HFFc6 (cell line): ENCODE measurements at regions not wholly inside any gene's neighbourhood (a gene's known extent, or its start where the extent isn't known, plus 50 kb on each side); places are given as distances from the start of the nearest gene placed in this dataset.

Source experiments
- DNase-seq: peaks from one replicate; pipeline ENCODE4 v3.0.0-alpha.2; 2018
- H3K27ac Mint-ChIP-seq: 2 replicates; pipeline ENCODE4 v1.8.0; 2020; ENCODE audit warnings: mild to moderate bottlenecking, mixed read lengths
- H3K27me3 Mint-ChIP-seq: 2 replicates; pipeline ENCODE4 v1.8.0; 2021; ENCODE audit warnings: mild to moderate bottlenecking, moderate library complexity, mixed read lengths; ENCODE audit not compliant: insufficient read depth
- H3K36me3 Mint-ChIP-seq: 2 replicates; pipeline ENCODE4 v1.8.0; 2021; ENCODE audit warnings: low read depth, mixed read lengths
- H3K4me1 Mint-ChIP-seq: 2 replicates; pipeline ENCODE4 v1.8.0; 2020; ENCODE audit warnings: low read depth, mixed read lengths
- H3K4me3 Mint-ChIP-seq: 2 replicates; pipeline ENCODE4 v1.8.0; 2020; ENCODE audit warnings: mild to moderate bottlenecking, moderate library complexity, mixed read lengths
- H3K9me3 Mint-ChIP-seq: 2 replicates; pipeline ENCODE4 v1.8.0; 2020; ENCODE audit warnings: mild to moderate bottlenecking, mixed read lengths
- TF ChIP-seq, protein P1 (sequence below): fragments of 200-600 bp; sonication (generic); IDR thresholded peaks from 2 replicates; pipeline ENCODE4 v1.5.0; 2021; ENCODE audit warnings: antibody characterized with exemption, mild to moderate bottlenecking

GRCh38 chr5:124370601-124371000 lies 375.8 kb downstream of the ZNF608 start:
- no peaks in the 10 kb centered on the region for H3K4me1 Mint-ChIP-seq
- no peak overlapping the region for H3K4me3 Mint-ChIP-seq
- H3K27ac Mint-ChIP-seq = no peak overlapping the region
- H3K9me3 Mint-ChIP-seq = 0 out of 2 replicates have a peak, but pooled peaks cover 10% of the 10 kb centered on the region
- TF ChIP-seq, protein P1, sequence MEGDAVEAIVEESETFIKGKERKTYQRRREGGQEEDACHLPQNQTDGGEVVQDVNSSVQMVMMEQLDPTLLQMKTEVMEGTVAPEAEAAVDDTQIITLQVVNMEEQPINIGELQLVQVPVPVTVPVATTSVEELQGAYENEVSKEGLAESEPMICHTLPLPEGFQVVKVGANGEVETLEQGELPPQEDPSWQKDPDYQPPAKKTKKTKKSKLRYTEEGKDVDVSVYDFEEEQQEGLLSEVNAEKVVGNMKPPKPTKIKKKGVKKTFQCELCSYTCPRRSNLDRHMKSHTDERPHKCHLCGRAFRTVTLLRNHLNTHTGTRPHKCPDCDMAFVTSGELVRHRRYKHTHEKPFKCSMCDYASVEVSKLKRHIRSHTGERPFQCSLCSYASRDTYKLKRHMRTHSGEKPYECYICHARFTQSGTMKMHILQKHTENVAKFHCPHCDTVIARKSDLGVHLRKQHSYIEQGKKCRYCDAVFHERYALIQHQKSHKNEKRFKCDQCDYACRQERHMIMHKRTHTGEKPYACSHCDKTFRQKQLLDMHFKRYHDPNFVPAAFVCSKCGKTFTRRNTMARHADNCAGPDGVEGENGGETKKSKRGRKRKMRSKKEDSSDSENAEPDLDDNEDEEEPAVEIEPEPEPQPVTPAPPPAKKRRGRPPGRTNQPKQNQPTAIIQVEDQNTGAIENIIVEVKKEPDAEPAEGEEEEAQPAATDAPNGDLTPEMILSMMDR = no peak
- no peaks in the 10 kb centered on the region; the same call in 1 of the 2 replicates for H3K27me3 Mint-ChIP-seq
- H3K36me3 Mint-ChIP-seq = no peaks in the 10 kb centered on the region
- no peak for DNase-seq

DNA sequence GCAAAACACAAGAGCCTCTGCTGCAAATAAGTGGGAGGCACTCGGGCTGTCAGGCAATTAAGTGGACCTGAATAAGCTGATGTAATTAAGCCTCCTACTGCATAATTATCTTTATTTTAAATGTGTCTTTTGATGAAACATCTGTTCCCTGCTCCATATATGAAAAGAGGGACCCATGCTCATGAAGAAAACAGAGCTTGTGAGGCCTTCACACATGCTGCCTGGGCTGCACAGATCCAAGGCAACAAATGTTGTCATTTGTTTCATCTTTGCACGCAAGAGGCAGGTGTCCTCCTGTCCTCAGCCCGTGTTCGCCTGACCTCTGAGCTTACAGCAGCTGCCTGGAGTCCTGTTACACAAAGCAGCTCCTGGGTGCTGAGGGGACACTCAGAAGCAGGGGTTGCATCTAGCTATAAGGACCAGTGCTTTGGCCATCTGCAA lies 381.1 kb downstream of the ZNF608 start:
- H3K4me3 Mint-ChIP-seq = no peak overlapping the region
- DNase-seq = no peak
- no peak overlapping the region for H3K27ac Mint-ChIP-seq
- no peaks in the 10 kb centered on the region for H3K36me3 Mint-ChIP-seq
- peaks cover 17% of the 10 kb centered on the region for H3K9me3 Mint-ChIP-seq
- no peaks in the 10 kb centered on the region for H3K4me1 Mint-ChIP-seq
- H3K27me3 Mint-ChIP-seq = no peaks in the 10 kb centered on the region
- TF ChIP-seq, protein P1 = no peak

GRCh38 chr5:124355928-124356327 lies 390.5 kb downstream of the ZNF608 start:
- Mint-ChIP-seq H3K9me3 (peaks cover 15% of the 10 kb centered on the region), H3K27me3 (0 out of 2 replicates have a peak, but pooled peaks cover 2% of the 10 kb centered on the region), H3K27ac (no peak overlapping the region), H3K4me1 (no peaks in the 10 kb centered on the region), H3K36me3 (peaks cover 5% of the 10 kb centered on the region; the same call in 1 of the 2 replicates), H3K4me3 (no peak overlapping the region)
- DNase-seq = no peak
- TF ChIP-seq, protein P1 = no peak

GRCh38 chr5:124353016-124353415 lies 393.4 kb downstream of the ZNF608 start:
- Mint-ChIP-seq H3K9me3 (peaks cover 4% of the 10 kb centered on the region; the same call in 1 of the 2 replicates), H3K4me3 (no peak overlapping the region), H3K36me3 (no peaks in the 10 kb centered on the region), H3K27me3 (0 out of 2 replicates have a peak, but pooled peaks cover 2% of the 10 kb centered on the region), H3K27ac (no peak overlapping the region), H3K4me1 (no peaks in the 10 kb centered on the region)
- TF ChIP-seq, protein P1 = no peak
- no peak for DNase-seq

DNA sequence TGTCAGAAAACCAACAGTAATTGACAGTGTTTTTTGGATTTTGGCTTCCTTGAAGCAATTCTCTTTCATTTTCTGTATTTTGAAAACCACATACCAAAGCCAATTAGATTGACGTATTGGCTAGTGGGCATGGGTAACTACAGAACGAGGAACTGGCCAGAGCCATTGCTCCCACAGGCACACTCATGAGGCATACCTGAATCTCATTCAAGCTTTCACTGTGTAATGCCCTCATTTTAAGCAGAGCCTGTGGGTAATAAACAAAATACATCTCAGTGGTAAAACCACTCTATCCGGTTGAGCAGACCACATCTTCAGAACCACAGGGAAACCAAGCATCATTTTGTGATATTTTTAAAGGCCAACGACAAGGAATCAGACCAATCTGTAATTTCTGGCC lies 394.1 kb downstream of the ZNF608 start:
- Mint-ChIP-seq H3K27me3 (0 out of 2 replicates have a peak, but pooled peaks cover 2% of the 10 kb centered on the region), H3K9me3 (peaks cover 2% of the 10 kb centered on the region; the same call in 1 of the 2 replicates), H3K4me3 (no peak overlapping the region), H3K36me3 (no peaks in the 10 kb centered on the region), H3K4me1 (no peaks in the 10 kb centered on the region), H3K27ac (no peak overlapping the region)
- DNase-seq = no peak
- TF ChIP-seq, protein P1 = no peak

DNA sequence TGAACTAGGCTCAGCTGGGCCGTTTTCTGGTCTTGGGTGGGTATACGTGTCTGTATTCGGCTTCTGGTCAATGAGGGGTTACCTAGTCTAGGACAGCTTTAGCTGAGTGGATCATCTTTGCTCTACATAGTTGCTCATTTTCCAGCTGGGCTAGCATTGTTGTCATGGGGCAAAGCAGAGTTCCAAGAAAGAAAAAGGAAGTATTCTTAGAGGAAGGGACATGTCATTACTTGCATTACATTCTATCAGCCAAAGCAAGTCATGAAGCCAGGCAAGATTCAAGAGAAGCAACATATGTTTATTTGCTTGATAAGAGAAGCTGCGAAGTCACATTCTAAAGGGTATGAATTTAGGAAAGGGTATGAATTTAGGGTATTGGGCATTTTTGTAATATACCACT lies 396.5 kb downstream of the ZNF608 start:
- H3K4me1 Mint-ChIP-seq = no peaks in the 10 kb centered on the region
- H3K4me3 Mint-ChIP-seq = no peak overlapping the region
- H3K27me3 Mint-ChIP-seq = no peaks in the 10 kb centered on the region
- no peak for DNase-seq
- no peaks in the 10 kb centered on the region; the same call in 1 of the 2 replicates for H3K9me3 Mint-ChIP-seq
- TF ChIP-seq, protein P1 = no peak
- no peaks in the 10 kb centered on the region for H3K36me3 Mint-ChIP-seq
- no peak overlapping the region for H3K27ac Mint-ChIP-seq
